ENCODE measurements at regions not wholly inside any gene's neighbourhood (a gene's known extent, or its start where the extent isn't known, plus 50 kb on each side); places are given as distances from the start of the nearest gene placed in this dataset.

DNA sequence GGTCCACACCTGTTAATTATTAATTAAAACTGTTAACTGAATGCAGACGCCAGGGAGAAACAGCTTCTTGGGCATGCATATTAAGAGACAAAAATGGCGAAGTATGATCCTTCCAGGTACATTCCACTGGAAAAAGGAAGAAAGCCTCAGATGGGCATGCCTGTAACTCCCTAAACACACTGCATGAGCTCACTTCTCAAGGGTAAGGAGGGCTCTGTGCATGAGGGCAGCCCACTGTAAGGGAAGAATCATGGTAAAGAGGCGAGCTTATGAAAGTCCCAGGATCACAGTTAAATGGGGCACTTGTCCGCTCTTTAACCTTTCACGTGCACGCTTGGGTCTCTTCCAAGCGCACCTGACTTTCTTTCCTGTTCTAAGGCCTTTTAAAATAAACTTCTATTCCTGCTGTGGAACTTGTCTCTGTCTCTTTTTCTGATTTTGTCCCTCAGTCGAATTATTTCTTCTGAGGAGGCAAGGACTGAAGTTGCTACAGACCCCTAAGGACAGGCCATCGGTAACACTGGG, 321.7 kb downstream of the PPP1R2C start:
- TF ChIP-seq, protein P1, sequence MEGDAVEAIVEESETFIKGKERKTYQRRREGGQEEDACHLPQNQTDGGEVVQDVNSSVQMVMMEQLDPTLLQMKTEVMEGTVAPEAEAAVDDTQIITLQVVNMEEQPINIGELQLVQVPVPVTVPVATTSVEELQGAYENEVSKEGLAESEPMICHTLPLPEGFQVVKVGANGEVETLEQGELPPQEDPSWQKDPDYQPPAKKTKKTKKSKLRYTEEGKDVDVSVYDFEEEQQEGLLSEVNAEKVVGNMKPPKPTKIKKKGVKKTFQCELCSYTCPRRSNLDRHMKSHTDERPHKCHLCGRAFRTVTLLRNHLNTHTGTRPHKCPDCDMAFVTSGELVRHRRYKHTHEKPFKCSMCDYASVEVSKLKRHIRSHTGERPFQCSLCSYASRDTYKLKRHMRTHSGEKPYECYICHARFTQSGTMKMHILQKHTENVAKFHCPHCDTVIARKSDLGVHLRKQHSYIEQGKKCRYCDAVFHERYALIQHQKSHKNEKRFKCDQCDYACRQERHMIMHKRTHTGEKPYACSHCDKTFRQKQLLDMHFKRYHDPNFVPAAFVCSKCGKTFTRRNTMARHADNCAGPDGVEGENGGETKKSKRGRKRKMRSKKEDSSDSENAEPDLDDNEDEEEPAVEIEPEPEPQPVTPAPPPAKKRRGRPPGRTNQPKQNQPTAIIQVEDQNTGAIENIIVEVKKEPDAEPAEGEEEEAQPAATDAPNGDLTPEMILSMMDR (conservative IDR thresholded peaks at IDR 0.05; ENCODE audit: low read length): no peak
- no peak for TF ChIP-seq EZH2phosphoT487 (IDR thresholded peaks at IDR 0.05; ENCODE audit: borderline replicate concordance)

Measured in Loucy (cell line).